ENCODE measurements at regions not wholly inside any gene's neighbourhood (a gene's known extent, or its start where the extent isn't known, plus 50 kb on each side); places are given as distances from the start of the nearest gene placed in this dataset.

- no peak for DNase-seq
These were observed 94.3 kb upstream of the PGRMC2 start for GRCh38 chr4:128381748-128382559.

GRCh38 chr4:128380306-128380705, 92.7 kb upstream of the PGRMC2 start:
- no peak for DNase-seq

GRCh38 chr4:128379860-128380259, 92.2 kb upstream of the PGRMC2 start:
- no peak for DNase-seq

GRCh38 chr4:128378668-128379067, 91.1 kb upstream of the PGRMC2 start:
- no peak for DNase-seq

- no peak for DNase-seq
These were observed 89.3 kb upstream of the PGRMC2 start for GRCh38 chr4:128376958-128377357.

GRCh38 chr4:128376303-128376702, 88.7 kb upstream of the PGRMC2 start:
- DNase-seq = no peak

GRCh38 chr4:128373628-128374027, 86.0 kb upstream of the PGRMC2 start:
- no peak for DNase-seq

- DNase-seq = no peak
These were observed 84.3 kb upstream of the PGRMC2 start for GRCh38 chr4:128371876-128372275.

- DNase-seq = no peak
These were observed 83.6 kb upstream of the PGRMC2 start for GRCh38 chr4:128371001-128371777.

- DNase-seq = no peak
These were observed 78.6 kb upstream of the PGRMC2 start for GRCh38 chr4:128366212-128366611.

- DNase-seq = no peak
These were observed 77.0 kb upstream of the PGRMC2 start for GRCh38 chr4:128364565-128364964.

GRCh38 chr4:128363966-128364365, 76.4 kb upstream of the PGRMC2 start:
- DNase-seq = no peak

- no peak for DNase-seq
These were observed 75.1 kb upstream of the PGRMC2 start for GRCh38 chr4:128362760-128363159.

- no peak for DNase-seq
These were observed 71.8 kb upstream of the PGRMC2 start for GRCh38 chr4:128359422-128359821.

- DNase-seq = no peak
These were observed 71.3 kb upstream of the PGRMC2 start for GRCh38 chr4:128358913-128359279.

GRCh38 chr4:128358231-128358912, 70.8 kb upstream of the PGRMC2 start:
- DNase-seq = no peak

- no peak for DNase-seq
These were observed 69.7 kb upstream of the PGRMC2 start for GRCh38 chr4:128357286-128357685.

- no peak for DNase-seq
These were observed 67.7 kb upstream of the PGRMC2 start for GRCh38 chr4:128355305-128355704.

- no peak for DNase-seq
These were observed 66.7 kb upstream of the PGRMC2 start for GRCh38 chr4:128354205-128354821.

GRCh38 chr4:128353791-128354190, 66.2 kb upstream of the PGRMC2 start:
- DNase-seq = no peak

- DNase-seq = no peak
These were observed 63.9 kb upstream of the PGRMC2 start for GRCh38 chr4:128351502-128351901.

GRCh38 chr4:128350449-128351045, 62.9 kb upstream of the PGRMC2 start:
- no peak for DNase-seq

- DNase-seq = no peak
These were observed 62.3 kb upstream of the PGRMC2 start for GRCh38 chr4:128349921-128350320.

Data from stimulated activated naive CD4-positive, alpha-beta T cell (primary cell).